ENCODE measurements at regions not wholly inside any gene's neighbourhood (a gene's known extent, or its start where the extent isn't known, plus 50 kb on each side); places are given as distances from the start of the nearest gene placed in this dataset.

DNA sequence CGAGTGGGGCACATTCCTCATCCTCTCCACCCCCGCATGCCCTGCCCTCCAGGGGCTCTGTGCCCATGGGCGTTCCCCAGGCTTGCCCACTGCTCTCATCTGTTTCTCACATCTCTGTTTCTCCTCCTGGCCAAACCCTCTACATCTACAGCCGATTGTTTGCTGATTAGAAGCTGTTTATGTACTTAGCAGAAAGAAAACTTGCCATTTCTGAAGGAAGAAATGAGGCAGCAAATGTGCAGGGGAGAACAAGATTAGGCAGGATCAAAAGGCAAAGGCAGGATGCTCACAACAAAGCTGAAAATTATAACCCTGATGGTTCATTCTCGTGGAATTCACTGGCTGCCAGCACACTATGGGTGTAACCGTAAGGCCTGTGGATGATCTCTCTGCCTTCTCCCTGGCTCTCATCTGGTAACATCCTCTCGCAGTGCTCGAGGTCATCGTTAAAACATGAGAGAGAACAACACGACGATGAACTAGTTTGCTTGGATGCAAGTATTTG is 111.6 kb upstream of the KLF14 start (continued):
- TF ChIP-seq, protein P1, sequence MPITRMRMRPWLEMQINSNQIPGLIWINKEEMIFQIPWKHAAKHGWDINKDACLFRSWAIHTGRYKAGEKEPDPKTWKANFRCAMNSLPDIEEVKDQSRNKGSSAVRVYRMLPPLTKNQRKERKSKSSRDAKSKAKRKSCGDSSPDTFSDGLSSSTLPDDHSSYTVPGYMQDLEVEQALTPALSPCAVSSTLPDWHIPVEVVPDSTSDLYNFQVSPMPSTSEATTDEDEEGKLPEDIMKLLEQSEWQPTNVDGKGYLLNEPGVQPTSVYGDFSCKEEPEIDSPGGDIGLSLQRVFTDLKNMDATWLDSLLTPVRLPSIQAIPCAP (CRISPR knock-in tag; IDR thresholded peaks at IDR 0.05), result no peak
- TF ChIP-seq ZNF138 (CRISPR knock-in tag; conservative IDR thresholded peaks at IDR 0.05), result no peak
- no peak for TF ChIP-seq ETV6 (CRISPR knock-in tag; IDR thresholded peaks at IDR 0.05)
- TF ChIP-seq, protein P2, sequence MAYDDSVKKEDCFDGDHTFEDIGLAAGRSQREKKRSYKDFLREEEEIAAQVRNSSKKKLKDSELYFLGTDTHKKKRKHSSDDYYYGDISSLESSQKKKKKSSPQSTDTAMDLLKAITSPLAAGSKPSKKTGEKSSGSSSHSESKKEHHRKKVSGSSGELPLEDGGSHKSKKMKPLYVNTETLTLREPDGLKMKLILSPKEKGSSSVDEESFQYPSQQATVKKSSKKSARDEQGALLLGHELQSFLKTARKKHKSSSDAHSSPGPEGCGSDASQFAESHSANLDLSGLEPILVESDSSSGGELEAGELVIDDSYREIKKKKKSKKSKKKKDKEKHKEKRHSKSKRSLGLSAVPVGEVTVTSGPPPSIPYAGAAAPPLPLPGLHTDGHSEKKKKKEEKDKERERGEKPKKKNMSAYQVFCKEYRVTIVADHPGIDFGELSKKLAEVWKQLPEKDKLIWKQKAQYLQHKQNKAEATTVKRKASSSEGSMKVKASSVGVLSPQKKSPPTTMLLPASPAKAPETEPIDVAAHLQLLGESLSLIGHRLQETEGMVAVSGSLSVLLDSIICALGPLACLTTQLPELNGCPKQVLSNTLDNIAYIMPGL (CRISPR knock-in tag; IDR thresholded peaks at IDR 0.05), result no peak
- no peak for TF ChIP-seq SMAD4 (CRISPR knock-in tag; IDR thresholded peaks at IDR 0.05)
- TF ChIP-seq, protein P3, sequence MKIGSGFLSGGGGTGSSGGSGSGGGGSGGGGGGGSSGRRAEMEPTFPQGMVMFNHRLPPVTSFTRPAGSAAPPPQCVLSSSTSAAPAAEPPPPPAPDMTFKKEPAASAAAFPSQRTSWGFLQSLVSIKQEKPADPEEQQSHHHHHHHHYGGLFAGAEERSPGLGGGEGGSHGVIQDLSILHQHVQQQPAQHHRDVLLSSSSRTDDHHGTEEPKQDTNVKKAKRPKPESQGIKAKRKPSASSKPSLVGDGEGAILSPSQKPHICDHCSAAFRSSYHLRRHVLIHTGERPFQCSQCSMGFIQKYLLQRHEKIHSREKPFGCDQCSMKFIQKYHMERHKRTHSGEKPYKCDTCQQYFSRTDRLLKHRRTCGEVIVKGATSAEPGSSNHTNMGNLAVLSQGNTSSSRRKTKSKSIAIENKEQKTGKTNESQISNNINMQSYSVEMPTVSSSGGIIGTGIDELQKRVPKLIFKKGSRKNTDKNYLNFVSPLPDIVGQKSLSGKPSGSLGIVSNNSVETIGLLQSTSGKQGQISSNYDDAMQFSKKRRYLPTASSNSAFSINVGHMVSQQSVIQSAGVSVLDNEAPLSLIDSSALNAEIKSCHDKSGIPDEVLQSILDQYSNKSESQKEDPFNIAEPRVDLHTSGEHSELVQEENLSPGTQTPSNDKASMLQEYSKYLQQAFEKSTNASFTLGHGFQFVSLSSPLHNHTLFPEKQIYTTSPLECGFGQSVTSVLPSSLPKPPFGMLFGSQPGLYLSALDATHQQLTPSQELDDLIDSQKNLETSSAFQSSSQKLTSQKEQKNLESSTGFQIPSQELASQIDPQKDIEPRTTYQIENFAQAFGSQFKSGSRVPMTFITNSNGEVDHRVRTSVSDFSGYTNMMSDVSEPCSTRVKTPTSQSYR (CRISPR knock-in tag; IDR thresholded peaks at IDR 0.05), result no peak
- TF ChIP-seq, protein P4, sequence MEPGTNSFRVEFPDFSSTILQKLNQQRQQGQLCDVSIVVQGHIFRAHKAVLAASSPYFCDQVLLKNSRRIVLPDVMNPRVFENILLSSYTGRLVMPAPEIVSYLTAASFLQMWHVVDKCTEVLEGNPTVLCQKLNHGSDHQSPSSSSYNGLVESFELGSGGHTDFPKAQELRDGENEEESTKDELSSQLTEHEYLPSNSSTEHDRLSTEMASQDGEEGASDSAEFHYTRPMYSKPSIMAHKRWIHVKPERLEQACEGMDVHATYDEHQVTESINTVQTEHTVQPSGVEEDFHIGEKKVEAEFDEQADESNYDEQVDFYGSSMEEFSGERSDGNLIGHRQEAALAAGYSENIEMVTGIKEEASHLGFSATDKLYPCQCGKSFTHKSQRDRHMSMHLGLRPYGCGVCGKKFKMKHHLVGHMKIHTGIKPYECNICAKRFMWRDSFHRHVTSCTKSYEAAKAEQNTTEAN (CRISPR knock-in tag; IDR thresholded peaks at IDR 0.05), result no peak

DNA sequence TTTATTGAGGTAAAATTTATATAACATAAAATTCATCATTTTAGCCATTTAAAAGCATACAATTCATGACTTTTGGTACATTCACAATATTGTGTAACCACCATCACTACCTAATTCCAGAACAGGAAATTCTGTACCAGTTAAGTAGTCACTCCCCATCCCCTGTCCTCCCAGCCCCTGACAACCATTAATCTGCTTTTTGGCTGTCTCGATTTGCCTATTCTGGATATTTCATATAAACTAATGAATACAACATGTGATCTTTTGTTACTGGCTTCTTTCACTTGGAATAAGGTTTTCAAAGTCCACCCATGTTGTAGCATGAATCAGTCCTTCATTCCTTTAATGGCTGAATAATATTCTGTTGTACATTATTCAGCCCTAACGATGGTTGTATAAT is 115.6 kb upstream of the KLF14 start:
- CTCF ChIA-PET, result interaction anchor here (0.8 kb wide), 1 partner anchor 13 kb away, joined by 4 read pairs; no protein-coding TSS in a partner anchor
- H3K9me3 Mint-ChIP-seq, result peaks cover 4% of the 10 kb centered on the region; the same call in 1 of the 2 replicates
- POLR2A ChIA-PET, result no interaction called here
- no peak overlapping the region for H3K27ac Mint-ChIP-seq
- no peaks in the 10 kb centered on the region; the same call in 1 of the 2 replicates for H3K27me3 Mint-ChIP-seq (ENCODE audit: low read depth)
- DNase-seq (ENCODE audit: low spot score) (no peak), ATAC-seq (no peak)
- H3K36me3 Mint-ChIP-seq, result no peaks in the 10 kb centered on the region
- H3K4me3 Mint-ChIP-seq, result no peak overlapping the region
- TF ChIP-seq, protein P5, sequence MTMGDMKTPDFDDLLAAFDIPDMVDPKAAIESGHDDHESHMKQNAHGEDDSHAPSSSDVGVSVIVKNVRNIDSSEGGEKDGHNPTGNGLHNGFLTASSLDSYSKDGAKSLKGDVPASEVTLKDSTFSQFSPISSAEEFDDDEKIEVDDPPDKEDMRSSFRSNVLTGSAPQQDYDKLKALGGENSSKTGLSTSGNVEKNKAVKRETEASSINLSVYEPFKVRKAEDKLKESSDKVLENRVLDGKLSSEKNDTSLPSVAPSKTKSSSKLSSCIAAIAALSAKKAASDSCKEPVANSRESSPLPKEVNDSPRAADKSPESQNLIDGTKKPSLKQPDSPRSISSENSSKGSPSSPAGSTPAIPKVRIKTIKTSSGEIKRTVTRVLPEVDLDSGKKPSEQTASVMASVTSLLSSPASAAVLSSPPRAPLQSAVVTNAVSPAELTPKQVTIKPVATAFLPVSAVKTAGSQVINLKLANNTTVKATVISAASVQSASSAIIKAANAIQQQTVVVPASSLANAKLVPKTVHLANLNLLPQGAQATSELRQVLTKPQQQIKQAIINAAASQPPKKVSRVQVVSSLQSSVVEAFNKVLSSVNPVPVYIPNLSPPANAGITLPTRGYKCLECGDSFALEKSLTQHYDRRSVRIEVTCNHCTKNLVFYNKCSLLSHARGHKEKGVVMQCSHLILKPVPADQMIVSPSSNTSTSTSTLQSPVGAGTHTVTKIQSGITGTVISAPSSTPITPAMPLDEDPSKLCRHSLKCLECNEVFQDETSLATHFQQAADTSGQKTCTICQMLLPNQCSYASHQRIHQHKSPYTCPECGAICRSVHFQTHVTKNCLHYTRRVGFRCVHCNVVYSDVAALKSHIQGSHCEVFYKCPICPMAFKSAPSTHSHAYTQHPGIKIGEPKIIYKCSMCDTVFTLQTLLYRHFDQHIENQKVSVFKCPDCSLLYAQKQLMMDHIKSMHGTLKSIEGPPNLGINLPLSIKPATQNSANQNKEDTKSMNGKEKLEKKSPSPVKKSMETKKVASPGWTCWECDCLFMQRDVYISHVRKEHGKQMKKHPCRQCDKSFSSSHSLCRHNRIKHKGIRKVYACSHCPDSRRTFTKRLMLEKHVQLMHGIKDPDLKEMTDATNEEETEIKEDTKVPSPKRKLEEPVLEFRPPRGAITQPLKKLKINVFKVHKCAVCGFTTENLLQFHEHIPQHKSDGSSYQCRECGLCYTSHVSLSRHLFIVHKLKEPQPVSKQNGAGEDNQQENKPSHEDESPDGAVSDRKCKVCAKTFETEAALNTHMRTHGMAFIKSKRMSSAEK (CRISPR knock-in tag; IDR thresholded peaks at IDR 0.05; ENCODE audit: borderline replicate concordance), result no peak
- TF ChIP-seq ZNF263 (CRISPR knock-in tag; IDR thresholded peaks at IDR 0.05; ENCODE audit: low read depth) (no peak), NFYB (CRISPR knock-in tag; conservative IDR thresholded peaks at IDR 0.05; ENCODE audit: low read depth) (no peak), ETV6 (CRISPR knock-in tag; IDR thresholded peaks at IDR 0.05) (no peak), FOXK1 (CRISPR knock-in tag; IDR thresholded peaks at IDR 0.05) (no peak), NFE2L1 (CRISPR knock-in tag; IDR thresholded peaks at IDR 0.05) (no peak), RELA (CRISPR knock-in tag; IDR thresholded peaks at IDR 0.05; ENCODE audit: borderline replicate concordance) (no peak)
- TF ChIP-seq, protein P6, sequence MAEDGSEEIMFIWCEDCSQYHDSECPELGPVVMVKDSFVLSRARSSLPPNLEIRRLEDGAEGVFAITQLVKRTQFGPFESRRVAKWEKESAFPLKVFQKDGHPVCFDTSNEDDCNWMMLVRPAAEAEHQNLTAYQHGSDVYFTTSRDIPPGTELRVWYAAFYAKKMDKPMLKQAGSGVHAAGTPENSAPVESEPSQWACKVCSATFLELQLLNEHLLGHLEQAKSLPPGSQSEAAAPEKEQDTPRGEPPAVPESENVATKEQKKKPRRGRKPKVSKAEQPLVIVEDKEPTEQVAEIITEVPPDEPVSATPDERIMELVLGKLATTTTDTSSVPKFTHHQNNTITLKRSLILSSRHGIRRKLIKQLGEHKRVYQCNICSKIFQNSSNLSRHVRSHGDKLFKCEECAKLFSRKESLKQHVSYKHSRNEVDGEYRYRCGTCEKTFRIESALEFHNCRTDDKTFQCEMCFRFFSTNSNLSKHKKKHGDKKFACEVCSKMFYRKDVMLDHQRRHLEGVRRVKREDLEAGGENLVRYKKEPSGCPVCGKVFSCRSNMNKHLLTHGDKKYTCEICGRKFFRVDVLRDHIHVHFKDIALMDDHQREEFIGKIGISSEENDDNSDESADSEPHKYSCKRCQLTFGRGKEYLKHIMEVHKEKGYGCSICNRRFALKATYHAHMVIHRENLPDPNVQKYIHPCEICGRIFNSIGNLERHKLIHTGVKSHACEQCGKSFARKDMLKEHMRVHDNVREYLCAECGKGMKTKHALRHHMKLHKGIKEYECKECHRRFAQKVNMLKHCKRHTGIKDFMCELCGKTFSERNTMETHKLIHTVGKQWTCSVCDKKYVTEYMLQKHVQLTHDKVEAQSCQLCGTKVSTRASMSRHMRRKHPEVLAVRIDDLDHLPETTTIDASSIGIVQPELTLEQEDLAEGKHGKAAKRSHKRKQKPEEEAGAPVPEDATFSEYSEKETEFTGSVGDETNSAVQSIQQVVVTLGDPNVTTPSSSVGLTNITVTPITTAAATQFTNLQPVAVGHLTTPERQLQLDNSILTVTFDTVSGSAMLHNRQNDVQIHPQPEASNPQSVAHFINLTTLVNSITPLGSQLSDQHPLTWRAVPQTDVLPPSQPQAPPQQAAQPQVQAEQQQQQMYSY (CRISPR knock-in tag; IDR thresholded peaks at IDR 0.05), result no peak
- H3K4me1 Mint-ChIP-seq, result no peaks in the 10 kb centered on the region

Measured in WTC11 (cell line).